ENCODE measurements at regions not wholly inside any gene's neighbourhood (a gene's known extent, or its start where the extent isn't known, plus 50 kb on each side); places are given as distances from the start of the nearest gene placed in this dataset.

DNA sequence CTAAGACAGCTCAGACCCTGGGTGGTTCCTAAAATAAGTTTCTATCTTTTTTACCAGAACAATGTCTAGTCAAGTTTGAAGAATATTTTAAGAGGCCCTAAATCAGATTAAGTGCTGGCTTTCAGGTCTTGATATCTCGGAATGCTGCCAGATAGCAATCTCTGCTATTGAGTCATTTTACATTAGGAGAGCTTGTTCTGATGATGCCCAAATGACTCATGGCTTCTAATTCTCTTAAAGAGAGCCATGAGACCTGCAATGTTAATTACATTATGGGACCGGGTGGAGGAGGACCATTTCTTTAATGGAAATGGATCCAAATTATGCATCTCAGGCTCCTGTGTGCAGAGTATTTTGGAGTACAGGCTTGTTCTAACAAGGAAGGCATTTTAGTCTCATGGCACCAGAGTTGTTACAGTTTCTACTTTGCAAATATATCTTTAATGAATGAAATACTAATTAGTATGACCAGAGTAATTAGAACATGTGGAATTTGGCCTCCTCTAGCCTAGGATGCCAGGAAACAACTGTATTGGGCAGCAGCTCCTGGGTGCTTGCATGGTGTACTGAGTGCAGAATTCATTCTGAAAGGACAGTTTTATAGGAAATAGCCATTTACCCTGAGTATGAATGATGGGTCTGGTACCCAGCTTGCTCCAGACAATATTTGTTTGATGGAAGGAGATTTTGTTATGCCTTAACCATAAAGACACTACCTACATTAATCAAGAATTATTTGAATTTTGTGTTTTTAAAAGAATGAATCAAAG, 94.0 kb upstream of the SULT1C3 start:
- TF ChIP-seq EP300 (IDR thresholded peaks at IDR 0.05; ENCODE audit: borderline replicate concordance): no peak
- TF ChIP-seq YY1 (IDR thresholded peaks at IDR 0.05; ENCODE audit: low read depth): no peak
- no peak for TF ChIP-seq CEBPB (IDR thresholded peaks at IDR 0.05)
- TF ChIP-seq, protein P1, sequence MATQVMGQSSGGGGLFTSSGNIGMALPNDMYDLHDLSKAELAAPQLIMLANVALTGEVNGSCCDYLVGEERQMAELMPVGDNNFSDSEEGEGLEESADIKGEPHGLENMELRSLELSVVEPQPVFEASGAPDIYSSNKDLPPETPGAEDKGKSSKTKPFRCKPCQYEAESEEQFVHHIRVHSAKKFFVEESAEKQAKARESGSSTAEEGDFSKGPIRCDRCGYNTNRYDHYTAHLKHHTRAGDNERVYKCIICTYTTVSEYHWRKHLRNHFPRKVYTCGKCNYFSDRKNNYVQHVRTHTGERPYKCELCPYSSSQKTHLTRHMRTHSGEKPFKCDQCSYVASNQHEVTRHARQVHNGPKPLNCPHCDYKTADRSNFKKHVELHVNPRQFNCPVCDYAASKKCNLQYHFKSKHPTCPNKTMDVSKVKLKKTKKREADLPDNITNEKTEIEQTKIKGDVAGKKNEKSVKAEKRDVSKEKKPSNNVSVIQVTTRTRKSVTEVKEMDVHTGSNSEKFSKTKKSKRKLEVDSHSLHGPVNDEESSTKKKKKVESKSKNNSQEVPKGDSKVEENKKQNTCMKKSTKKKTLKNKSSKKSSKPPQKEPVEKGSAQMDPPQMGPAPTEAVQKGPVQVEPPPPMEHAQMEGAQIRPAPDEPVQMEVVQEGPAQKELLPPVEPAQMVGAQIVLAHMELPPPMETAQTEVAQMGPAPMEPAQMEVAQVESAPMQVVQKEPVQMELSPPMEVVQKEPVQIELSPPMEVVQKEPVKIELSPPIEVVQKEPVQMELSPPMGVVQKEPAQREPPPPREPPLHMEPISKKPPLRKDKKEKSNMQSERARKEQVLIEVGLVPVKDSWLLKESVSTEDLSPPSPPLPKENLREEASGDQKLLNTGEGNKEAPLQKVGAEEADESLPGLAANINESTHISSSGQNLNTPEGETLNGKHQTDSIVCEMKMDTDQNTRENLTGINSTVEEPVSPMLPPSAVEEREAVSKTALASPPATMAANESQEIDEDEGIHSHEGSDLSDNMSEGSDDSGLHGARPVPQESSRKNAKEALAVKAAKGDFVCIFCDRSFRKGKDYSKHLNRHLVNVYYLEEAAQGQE (IDR thresholded peaks at IDR 0.05; ENCODE audit: low read depth): no peak

Measured in Ishikawa (cell line).